ENCODE measurements at regions not wholly inside any gene's neighbourhood (a gene's known extent, or its start where the extent isn't known, plus 50 kb on each side); places are given as distances from the start of the nearest gene placed in this dataset.

- H3K36me3 ChIP-seq, result no peaks in the 10 kb centered on the region
- no peaks in the 10 kb centered on the region for H3K9me3 ChIP-seq
- no peaks in the 10 kb centered on the region for H3K27me3 ChIP-seq
- H3K4me3 ChIP-seq, result no peak overlapping the region
- no peak for DNase-seq
Measured at GRCh38 chr2:216259081-216259480, 113.2 kb downstream of the MARCHF4 start.

GRCh38 chr2:216257089-216257488, 115.2 kb downstream of the MARCHF4 start:
- DNase-seq, result peak; percentile 9
- Histone ChIP-seq H3K4me3 (no peak overlapping the region), H3K36me3 (no peaks in the 10 kb centered on the region), H3K27me3 (no peaks in the 10 kb centered on the region), H3K9me3 (no peaks in the 10 kb centered on the region)

Measured in MG63 (cell line).